A673 (cell line): ENCODE measurements at regions not wholly inside any gene's neighbourhood (a gene's known extent, or its start where the extent isn't known, plus 50 kb on each side); places are given as distances from the start of the nearest gene placed in this dataset.

Experiments used
- CTCF ChIP-seq: fragments of 300-800, 200-600 bp; sonication (generic); conservative IDR thresholded peaks from 2 replicates; pipeline ENCODE4 v1.5.1; 2017; ENCODE audit warnings: low read depth, mild to moderate bottlenecking, antibody characterized with exemption, low read length, moderate library complexity, mixed read lengths
- EZH2 ChIP-seq: fragments of 200-600 bp; sonication (generic); IDR thresholded peaks from 2 replicates; pipeline ENCODE4 v1.6.1; 2017; ENCODE audit warnings: borderline replicate concordance, low read depth, mild to moderate bottlenecking, mixed read lengths, antibody characterized with exemption, low read length; ENCODE audit not compliant: poor library complexity, severe bottlenecking

DNA sequence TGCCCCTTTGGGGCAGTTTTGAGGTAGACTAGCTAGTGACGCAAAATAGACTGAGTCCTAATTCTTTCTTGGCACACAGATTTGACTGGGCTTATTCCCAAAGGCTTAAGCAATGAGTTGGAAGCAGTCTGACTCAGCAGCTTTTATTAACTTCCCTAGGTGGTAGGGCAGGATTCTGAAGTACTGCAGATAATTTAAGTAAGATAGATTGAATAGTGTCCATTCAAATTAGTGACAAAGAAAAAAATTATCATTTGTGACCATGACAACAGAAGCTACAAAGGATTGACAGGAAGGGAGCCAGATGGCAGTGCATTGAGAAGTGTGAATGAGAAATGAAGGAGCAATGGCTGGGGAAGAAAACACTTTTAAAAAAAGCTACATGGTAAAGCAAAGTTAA is 649.4 kb downstream of the CDH9 start:
- TF ChIP-seq CTCF: no peak
- TF ChIP-seq EZH2: no peak
